Uterus (tissue), 2 donors: ENCODE measurements at regions not wholly inside any gene's neighbourhood (a gene's known extent, or its start where the extent isn't known, plus 50 kb on each side); places are given as distances from the start of the nearest gene placed in this dataset.

ENCODE experiments used
- CTCF ChIP-seq, 4 experiments: fragments of 200-600 bp in 2 of 4; fragments of 450-650 bp in 2 of 4; sonication (generic) in 2 of 4; IDR thresholded peaks; one replicate each; pipeline ENCODE4 v1.5.1; 2016 to 2019; ENCODE audit warnings: antibody characterized with exemption in 4 of 4, mild to moderate bottlenecking in 2 of 4, moderate library complexity in 1 of 4
- POLR2A ChIP-seq, 2 donors: fragments of 450-650 bp; IDR thresholded peaks; one replicate each; pipeline ENCODE4 v1.6.1; 2016; ENCODE audit warnings: antibody characterized with exemption in 2 of 2, mild to moderate bottlenecking in 1 of 2, moderate library complexity in 1 of 2

- TF ChIP-seq POLR2A (IDR thresholded peaks at IDR 0.05) (no peak), CTCF (IDR thresholded peaks at IDR 0.05) (no peak)
Observed at GRCh38 chr4:33940281-33940680, 2304.0 kb downstream of the ARAP2 start.
